Naive thymus-derived CD4-positive, alpha-beta T cell (primary cell): ENCODE measurements at regions not wholly inside any gene's neighbourhood (a gene's known extent, or its start where the extent isn't known, plus 50 kb on each side); places are given as distances from the start of the nearest gene placed in this dataset.

ENCODE experiments used
- ATAC-seq: fragments of 150-1000 bp; cut with Tn5 transposase; 2 replicates; pipeline ENCODE4 v1.10.0; 2021; ENCODE audit warnings: mild to moderate bottlenecking, moderate library complexity
- CTCF ChIA-PET: fragments of 350-600 bp; sonication (Branson Sonifier 250); formaldehyde crosslinking; loops from one replicate; lab custom pipeline; 2021; ENCODE audit warnings: antibody characterized with exemption; lab: Charles Lee
- POLR2A ChIA-PET: fragments of 350-600 bp; sonication (Branson Sonifier 250); formaldehyde crosslinking; loops from one replicate; lab custom pipeline; 2021; ENCODE audit warnings: antibody characterized with exemption, inconsistent platforms; lab: Charles Lee
- DNase-seq, 9 donors: peaks; one replicate each; pipeline versions ENCODE4 v3.0.0 to v3.0.0-alpha.2; 2020 to 2022; ENCODE audit warnings: mixed read lengths in 1 of 9
- H3K27ac ChIP-seq: one replicate; pipeline ENCODE4 v1.7.0; 2013; ENCODE audit warnings: mild to moderate bottlenecking, low read depth, low read length, moderate library complexity
- H3K27me3 ChIP-seq, 2 donors: one replicate each; pipeline ENCODE4 v1.7.0; 2013; ENCODE audit warnings: low read length in 2 of 2, mild to moderate bottlenecking in 2 of 2, moderate library complexity in 2 of 2; ENCODE audit not compliant: control insufficient read depth in 2 of 2, insufficient read depth in 2 of 2
- H3K36me3 ChIP-seq, 3 experiments: 1 replicate in 2 of 3; 2 replicates in 1 of 3; pipeline ENCODE4 v1.7.0; 2013; ENCODE audit warnings: low read length in 3 of 3, mild to moderate bottlenecking in 3 of 3, moderate library complexity in 1 of 3; ENCODE audit not compliant: insufficient read depth in 3 of 3, control insufficient read depth in 2 of 3
- H3K4me1 ChIP-seq, 2 donors: one replicate each; pipeline ENCODE4 v1.7.0; 2013; ENCODE audit warnings: low read length in 2 of 2, mild to moderate bottlenecking in 2 of 2, moderate library complexity in 1 of 2; ENCODE audit not compliant: control insufficient read depth in 2 of 2, insufficient read depth in 2 of 2
- H3K4me3 ChIP-seq: 2 replicates; pipeline ENCODE4 v1.7.0; 2013; ENCODE audit warnings: mild to moderate bottlenecking, low read length
- H3K9me3 ChIP-seq, 3 experiments: 1 replicate in 2 of 3; 2 replicates in 1 of 3; pipeline ENCODE4 v1.7.0; 2013; ENCODE audit warnings: low read length in 3 of 3; ENCODE audit not compliant: control insufficient read depth in 2 of 3
- H3K27ac Mint-ChIP-seq, 9 donors: one replicate each; pipeline ENCODE4 v1.8.0; 2020 to 2022; ENCODE audit warnings: mixed read lengths in 9 of 9, mild to moderate bottlenecking in 8 of 9, moderate library complexity in 5 of 9, inconsistent platforms in 2 of 9
- H3K27me3 Mint-ChIP-seq, 5 donors: one replicate each; pipeline ENCODE4 v1.8.0; 2021 to 2022; ENCODE audit warnings: mixed read lengths in 5 of 5, mild to moderate bottlenecking in 1 of 5
- H3K36me3 Mint-ChIP-seq, 5 donors: one replicate each; pipeline ENCODE4 v1.8.0; 2020 to 2022; ENCODE audit warnings: mixed read lengths in 5 of 5, mild to moderate bottlenecking in 3 of 5, inconsistent platforms in 1 of 5
- H3K4me1 Mint-ChIP-seq, 7 donors: one replicate each; pipeline ENCODE4 v1.8.0; 2020 to 2022; ENCODE audit warnings: mixed read lengths in 7 of 7, mild to moderate bottlenecking in 3 of 7, inconsistent platforms in 1 of 7
- H3K4me3 Mint-ChIP-seq, 10 donors: one replicate each; pipeline ENCODE4 v1.8.0; 2020 to 2022; ENCODE audit warnings: mild to moderate bottlenecking in 10 of 10, mixed read lengths in 10 of 10, moderate library complexity in 6 of 10, inconsistent platforms in 2 of 10
- H3K9me3 Mint-ChIP-seq, 11 donors: one replicate each; pipeline ENCODE4 v1.8.0; 2020 to 2022; ENCODE audit warnings: mixed read lengths in 11 of 11, mild to moderate bottlenecking in 4 of 11, inconsistent platforms in 1 of 11, moderate library complexity in 1 of 11
- intact Hi-C, 2 donors: fragments of 100-400 bp; cut with micrococcal nuclease; formaldehyde crosslinking; loops; one replicate each; pipeline ENCODE4 v1.15.1; 2023

DNA sequence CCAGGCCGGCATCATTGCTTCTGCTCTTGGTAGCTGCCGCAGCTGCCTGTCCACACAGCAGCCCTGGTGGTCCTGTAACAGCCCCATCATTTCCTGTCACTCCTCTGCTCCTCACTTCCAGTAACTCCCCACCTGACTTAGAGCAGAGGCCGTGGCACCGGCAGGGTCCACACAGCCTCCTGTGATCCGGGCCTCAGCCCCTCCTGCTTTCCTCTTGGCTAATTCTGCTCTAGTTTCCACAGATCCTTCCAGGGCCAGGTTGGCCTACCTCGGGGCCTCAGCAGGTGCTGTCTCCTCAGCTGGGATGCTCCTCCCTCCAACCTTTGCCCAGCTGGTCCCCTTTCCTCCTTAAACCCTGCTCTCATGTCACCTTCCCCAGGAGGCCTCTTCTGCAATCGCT is 80.2 kb downstream of the FZD10 start:
- Mint-ChIP-seq H3K27me3 (peaks cover 0 to 23% (median 5%) of the 10 kb centered on the region in 5 donors), H3K4me1 (no peaks in the 10 kb centered on the region), H3K4me3 (no peak overlapping the region), H3K9me3 (peaks cover 0 to 5% (median 0%) of the 10 kb centered on the region in 11 donors), H3K36me3 (no peaks in the 10 kb centered on the region), H3K27ac (no peak overlapping the region)
- ChIA-PET POLR2A (no interaction called here), CTCF (no interaction called here)
- DNase-seq: no peak
- intact Hi-C loops: no loop called here
- Histone ChIP-seq H3K27ac (no peak overlapping the region), H3K27me3 (no peaks in the 10 kb centered on the region), H3K9me3 (no peaks in the 10 kb centered on the region), H3K36me3 (no peaks in the 10 kb centered on the region), H3K4me1 (no peaks in the 10 kb centered on the region), H3K4me3 (no peak overlapping the region)
- ATAC-seq: no peak

- Histone ChIP-seq H3K4me1 (no peaks in the 10 kb centered on the region), H3K36me3 (no peaks in the 10 kb centered on the region), H3K9me3 (no peaks in the 10 kb centered on the region), H3K27ac (no peak overlapping the region), H3K27me3 (no peaks in the 10 kb centered on the region), H3K4me3 (no peak overlapping the region)
- intact Hi-C loops: no loop called here
- Mint-ChIP-seq H3K4me3 (no peak overlapping the region), H3K27ac (no peak overlapping the region), H3K9me3 (peaks cover 0 to 9% (median 0%) of the 10 kb centered on the region in 11 donors), H3K27me3 (peaks cover 0 to 21% (median 6%) of the 10 kb centered on the region in 5 donors), H3K36me3 (no peaks in the 10 kb centered on the region), H3K4me1 (no peaks in the 10 kb centered on the region)
- CTCF ChIA-PET: no interaction called here
- ATAC-seq (no peak), DNase-seq (no peak)
- POLR2A ChIA-PET: no interaction called here
Observed at GRCh38 chr12:130245251-130245650, 83.0 kb downstream of the FZD10 start.

- no peak overlapping the region for H3K4me3 ChIP-seq
- intact Hi-C loops: no loop called here
- no peaks in the 10 kb centered on the region for H3K4me1 ChIP-seq
- H3K27ac ChIP-seq: no peak overlapping the region
- Mint-ChIP-seq H3K9me3 (peaks cover 0 to 9% (median 0%) of the 10 kb centered on the region in 11 donors), H3K27me3 (peaks cover 0 to 20% (median 8%) of the 10 kb centered on the region in 5 donors), H3K4me1 (no peaks in the 10 kb centered on the region), H3K4me3 (no peak overlapping the region), H3K27ac (no peak overlapping the region), H3K36me3 (no peaks in the 10 kb centered on the region)
- DNase-seq (no peak), ATAC-seq (no peak)
- H3K9me3 ChIP-seq: no peaks in the 10 kb centered on the region
- H3K27me3 ChIP-seq: no peaks in the 10 kb centered on the region
- no peaks in the 10 kb centered on the region for H3K36me3 ChIP-seq
- POLR2A ChIA-PET: no interaction called here
- CTCF ChIA-PET: no interaction called here
Observed at GRCh38 chr12:130246560-130246959, 84.3 kb downstream of the FZD10 start.

DNA sequence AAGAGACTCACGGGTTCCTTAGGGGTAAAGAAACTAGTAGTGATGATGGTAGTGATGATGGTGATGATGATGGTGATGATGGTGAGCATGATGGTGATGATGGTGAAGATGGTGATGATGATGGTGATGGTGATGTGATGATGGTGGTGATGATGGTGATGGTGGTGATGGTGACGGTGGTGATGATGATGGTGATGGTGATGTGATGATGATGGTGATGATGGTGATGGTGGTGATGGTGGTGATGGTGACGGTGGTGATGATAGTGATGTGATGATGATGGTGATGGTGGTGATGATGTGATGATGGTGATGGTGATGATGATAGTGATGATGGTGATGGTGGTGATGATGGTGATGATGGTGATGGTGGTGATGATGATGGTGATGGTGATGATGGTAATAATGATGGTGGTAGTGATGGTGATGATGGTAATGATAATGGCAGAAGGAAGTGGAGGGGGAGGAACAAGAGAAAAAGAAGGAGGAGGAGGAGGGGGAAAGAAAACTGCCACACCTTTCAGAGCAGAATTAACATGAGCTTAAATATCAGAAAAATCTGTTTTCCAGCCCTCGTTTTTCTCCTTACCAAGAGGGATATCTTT is 85.5 kb downstream of the FZD10 start:
- no peak overlapping the region for H3K27ac Mint-ChIP-seq
- H3K4me1 Mint-ChIP-seq: no peaks in the 10 kb centered on the region
- H3K4me3 Mint-ChIP-seq: no peak overlapping the region
- Histone ChIP-seq H3K27me3 (no peaks in the 10 kb centered on the region), H3K4me3 (no peak overlapping the region), H3K36me3 (no peaks in the 10 kb centered on the region), H3K4me1 (no peaks in the 10 kb centered on the region), H3K27ac (no peak overlapping the region), H3K9me3 (no peaks in the 10 kb centered on the region)
- CTCF ChIA-PET: no interaction called here
- intact Hi-C loops: no loop called here
- DNase-seq (no peak), ATAC-seq (no peak)
- POLR2A ChIA-PET: no interaction called here
- peaks cover 0 to 15% (median 8%) of the 10 kb centered on the region in 5 donors for H3K27me3 Mint-ChIP-seq
- no peaks in the 10 kb centered on the region for H3K36me3 Mint-ChIP-seq
- peaks cover 0 to 9% (median 0%) of the 10 kb centered on the region in 11 donors for H3K9me3 Mint-ChIP-seq

GRCh38 chr12:130249376-130249775 is 87.1 kb downstream of the FZD10 start:
- Histone ChIP-seq H3K27ac (no peak overlapping the region), H3K4me1 (no peaks in the 10 kb centered on the region), H3K36me3 (no peaks in the 10 kb centered on the region), H3K27me3 (no peaks in the 10 kb centered on the region), H3K9me3 (no peaks in the 10 kb centered on the region), H3K4me3 (no peak overlapping the region)
- Mint-ChIP-seq H3K36me3 (no peaks in the 10 kb centered on the region), H3K27ac (no peak overlapping the region), H3K9me3 (peaks cover 0 to 9% (median 0%) of the 10 kb centered on the region in 11 donors), H3K4me3 (no peak overlapping the region), H3K4me1 (no peaks in the 10 kb centered on the region), H3K27me3 (peaks cover 0 to 22% (median 8%) of the 10 kb centered on the region in 5 donors)
- intact Hi-C loops: no loop called here
- ChIA-PET CTCF (no interaction called here), POLR2A (no interaction called here)
- ATAC-seq (no peak), DNase-seq (peak in 2 of 9 donors; percentile 4 to 10)

DNA sequence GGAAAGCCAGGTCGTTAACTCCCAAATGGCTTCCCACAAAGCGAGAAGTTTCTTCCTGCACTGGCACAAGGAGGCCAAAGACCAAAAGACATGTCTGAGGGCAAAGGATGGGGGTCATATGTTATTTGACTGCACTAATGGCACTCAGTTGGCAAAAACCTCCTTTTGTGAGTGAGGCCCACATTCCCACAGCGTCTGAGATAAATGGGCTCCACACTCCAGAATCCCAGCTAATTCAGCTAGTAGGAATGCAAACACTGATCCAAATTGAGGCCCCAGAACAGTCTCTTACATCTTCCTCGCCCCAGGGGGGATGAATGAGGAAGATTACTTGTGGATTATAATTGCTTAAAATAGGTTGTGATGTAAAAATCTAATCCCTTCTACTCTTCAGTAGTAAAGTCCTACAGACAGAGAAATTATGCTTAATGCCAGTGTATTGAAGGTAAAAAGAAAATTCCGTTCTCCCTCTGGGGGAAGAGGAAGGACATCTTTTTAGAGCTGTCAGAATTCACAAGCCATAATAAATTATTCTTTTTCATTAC is 86.4 kb upstream of the PIWIL1 start:
- Mint-ChIP-seq H3K36me3 (no peaks in the 10 kb centered on the region), H3K27ac (no peak overlapping the region), H3K4me3 (no peak overlapping the region), H3K9me3 (peaks cover 0 to 9% (median 0%) of the 10 kb centered on the region in 11 donors), H3K27me3 (peaks cover 0 to 14% (median 5%) of the 10 kb centered on the region in 5 donors), H3K4me1 (no peaks in the 10 kb centered on the region)
- POLR2A ChIA-PET: no interaction called here
- no peak overlapping the region for H3K4me3 ChIP-seq
- CTCF ChIA-PET: interaction anchor here (0.5 kb wide), 1 partner anchor 63 kb away, joined by 3 read pairs; no protein-coding TSS in a partner anchor
- no peak overlapping the region for H3K27ac ChIP-seq
- ATAC-seq (no peak), DNase-seq (no peak)
- no peaks in the 10 kb centered on the region for H3K27me3 ChIP-seq
- no peaks in the 10 kb centered on the region for H3K36me3 ChIP-seq
- intact Hi-C loops: no loop called here
- H3K9me3 ChIP-seq: no peaks in the 10 kb centered on the region
- no peaks in the 10 kb centered on the region for H3K4me1 ChIP-seq

GRCh38 chr12:130253866-130254265 is 83.8 kb upstream of the PIWIL1 start:
- Mint-ChIP-seq H3K4me1 (no peaks in the 10 kb centered on the region), H3K4me3 (no peak overlapping the region), H3K27me3 (peaks cover 0 to 19% (median 5%) of the 10 kb centered on the region in 5 donors), H3K9me3 (peaks cover 0 to 2% (median 0%) of the 10 kb centered on the region in 11 donors), H3K36me3 (no peaks in the 10 kb centered on the region), H3K27ac (no peak overlapping the region)
- no peaks in the 10 kb centered on the region for H3K4me1 ChIP-seq
- intact Hi-C loops: no loop called here
- H3K27me3 ChIP-seq: no peaks in the 10 kb centered on the region
- no peak for ATAC-seq
- CTCF ChIA-PET: no interaction called here
- POLR2A ChIA-PET: no interaction called here
- H3K36me3 ChIP-seq: no peaks in the 10 kb centered on the region
- H3K9me3 ChIP-seq: no peaks in the 10 kb centered on the region
- no peak overlapping the region for H3K27ac ChIP-seq
- no peak for DNase-seq
- H3K4me3 ChIP-seq: no peak overlapping the region
